ENCODE measurements at regions not wholly inside any gene's neighbourhood (a gene's known extent, or its start where the extent isn't known, plus 50 kb on each side); places are given as distances from the start of the nearest gene placed in this dataset.
"Not testable (repeated sequence)": the region's sequence is repeated elsewhere in the genome, so short reads cannot be mapped to it uniquely, and the experiment has no call there.

GRCh38 chrX:1086444-1087409 is 125.7 kb downstream of the CRLF2 start:
- CTCF ChIA-PET = no interaction called here
- Histone ChIP-seq H4K20me1 (ENCODE audit: low read length) (no peaks in the 10 kb centered on the region), H3F3A (ENCODE audit: low read length, unreplicated experiment) (no peaks in the 10 kb centered on the region), H2AFZ (ENCODE audit: low read length) (no peak overlapping the region), H3K4me3 (ENCODE audit: low read length) (no peak overlapping the region), H3K4me2 (ENCODE audit: low read length) (no peak overlapping the region), H3K9me3 (ENCODE audit: low read length) (no peaks in the 10 kb centered on the region), H3K36me3 (ENCODE audit: low read depth, low read length) (no peaks in the 10 kb centered on the region), H3K9me2 (replicated peaks; ENCODE audit: low read length) (no peaks in the 10 kb centered on the region), H3K27me3 (ENCODE audit: low read length) (no peaks in the 10 kb centered on the region), H3K27ac (ENCODE audit: low read length) (peak overlapping the region; percentile 23; the same call in 1 of the 2 replicates), H3K79me2 (ENCODE audit: low read length) (no peaks in the 10 kb centered on the region), H3K4me1 (ENCODE audit: insufficient read depth, low read length) (no peaks in the 10 kb centered on the region), H3K9ac (ENCODE audit: low read length) (no peak overlapping the region)
- peak; percentile 55 for ATAC-seq
- peak; percentile 57 for DNase-seq
- TF ChIP-seq CTCF (conservative IDR thresholded peaks at IDR 0.05; ENCODE audit: low read depth, low read length) (no peak), EZH2phosphoT487 (IDR thresholded peaks at IDR 0.05; ENCODE audit: borderline replicate concordance, low read length) (no peak), EZH2 (IDR thresholded peaks at IDR 0.05; ENCODE audit: low read length, unreplicated experiment) (no peak)
- intact Hi-C loops (cut with micrococcal nuclease) = no loop called here
- no TSS peak for BruUV-seq (replicated peaks)
- POLR2A ChIA-PET (ENCODE audit: unreplicated experiment) = no interaction called here

DNA sequence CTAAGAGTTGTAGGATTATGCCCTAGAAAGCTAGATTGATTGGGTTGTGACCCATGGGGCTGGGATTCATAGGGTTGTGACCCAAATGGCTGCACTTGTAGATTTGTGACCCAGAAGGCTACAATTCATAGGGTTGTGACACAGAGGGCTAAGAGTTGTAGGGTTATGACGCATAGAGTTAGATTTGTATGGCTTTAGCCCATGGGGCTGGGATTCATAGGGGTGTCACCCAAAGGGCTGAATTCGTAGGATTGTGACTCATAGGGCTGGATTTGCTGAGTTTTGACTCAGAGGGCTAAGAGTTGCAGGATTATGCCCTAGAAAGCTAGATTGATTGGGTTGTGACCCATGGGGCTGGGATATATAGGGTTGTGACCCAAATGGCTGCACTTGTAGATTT is 126.6 kb downstream of the CRLF2 start:
- POLR2A ChIA-PET (ENCODE audit: unreplicated experiment); H3K36me3 ChIP-seq (ENCODE audit: low read depth, low read length); H3K4me2 ChIP-seq (ENCODE audit: low read length); H3K9me3 ChIP-seq (ENCODE audit: low read length); intact Hi-C loops (cut with micrococcal nuclease); H3K9ac ChIP-seq (ENCODE audit: low read length); H3K9me2 ChIP-seq (replicated peaks; ENCODE audit: low read length); H4K20me1 ChIP-seq (ENCODE audit: low read length); H3K27ac ChIP-seq (ENCODE audit: low read length); H3F3A ChIP-seq (ENCODE audit: low read length, unreplicated experiment); DNase-seq; H3K4me3 ChIP-seq (ENCODE audit: low read length); BruUV-seq (replicated peaks); H2AFZ ChIP-seq (ENCODE audit: low read length); CTCF ChIA-PET; ATAC-seq; H3K27me3 ChIP-seq (ENCODE audit: low read length); H3K4me1 ChIP-seq (ENCODE audit: insufficient read depth, low read length); H3K79me2 ChIP-seq (ENCODE audit: low read length): not testable (repeated sequence)

GRCh38 chrX:1084689-1085088 is 127.8 kb downstream of the CRLF2 start:
- Histone ChIP-seq H3K27ac (ENCODE audit: low read length) (no peak overlapping the region), H3K9ac (ENCODE audit: low read length) (no peak overlapping the region), H3K36me3 (ENCODE audit: low read depth, low read length) (no peaks in the 10 kb centered on the region), H3K9me3 (ENCODE audit: low read length) (no peaks in the 10 kb centered on the region), H3K4me1 (ENCODE audit: insufficient read depth, low read length) (no peaks in the 10 kb centered on the region), H3K27me3 (ENCODE audit: low read length) (no peaks in the 10 kb centered on the region), H3K4me3 (ENCODE audit: low read length) (no peak overlapping the region), H3F3A (ENCODE audit: low read length, unreplicated experiment) (no peaks in the 10 kb centered on the region), H3K79me2 (ENCODE audit: low read length) (no peaks in the 10 kb centered on the region), H3K9me2 (replicated peaks; ENCODE audit: low read length) (no peaks in the 10 kb centered on the region), H4K20me1 (ENCODE audit: low read length) (no peaks in the 10 kb centered on the region), H2AFZ (ENCODE audit: low read length) (no peak overlapping the region), H3K4me2 (ENCODE audit: low read length) (no peak overlapping the region)
- ATAC-seq = no peak
- TF ChIP-seq CTCF (conservative IDR thresholded peaks at IDR 0.05; ENCODE audit: low read depth, low read length) = no peak
- TF ChIP-seq EZH2 (IDR thresholded peaks at IDR 0.05; ENCODE audit: low read length, unreplicated experiment) = no peak
- no peak for TF ChIP-seq EZH2phosphoT487 (IDR thresholded peaks at IDR 0.05; ENCODE audit: borderline replicate concordance, low read length)
- intact Hi-C loops (cut with micrococcal nuclease) = no loop called here
- ChIA-PET CTCF (no interaction called here), POLR2A (ENCODE audit: unreplicated experiment) (no interaction called here)
- no peak for DNase-seq
- no TSS peak for BruUV-seq (replicated peaks)

All from PC-3 (cell line).